22Rv1 (cell line): ENCODE measurements at regions not wholly inside any gene's neighbourhood (a gene's known extent, or its start where the extent isn't known, plus 50 kb on each side); places are given as distances from the start of the nearest gene placed in this dataset.

Source experiments
- H3K27ac ChIP-seq: fragments of 450-650 bp; 2 replicates; pipeline ENCODE4 v1.5.1; 2017
- CTCF ChIP-seq: fragments of 450-650 bp; IDR thresholded peaks from 2 replicates; pipeline ENCODE4 v1.5.1; 2017; ENCODE audit warnings: mild to moderate bottlenecking
- ZFX ChIP-seq: fragments of 450-650 bp; IDR thresholded peaks from 2 replicates; pipeline ENCODE4 v1.6.1; 2017; ENCODE audit warnings: antibody characterized with exemption, borderline replicate concordance

- H3K27ac ChIP-seq = no peak overlapping the region
- no peak for TF ChIP-seq ZFX
- TF ChIP-seq CTCF = no peak
These were observed 844.5 kb downstream of the NLGN4Y start for GRCh38 chrY:15368786-15369185.

DNA sequence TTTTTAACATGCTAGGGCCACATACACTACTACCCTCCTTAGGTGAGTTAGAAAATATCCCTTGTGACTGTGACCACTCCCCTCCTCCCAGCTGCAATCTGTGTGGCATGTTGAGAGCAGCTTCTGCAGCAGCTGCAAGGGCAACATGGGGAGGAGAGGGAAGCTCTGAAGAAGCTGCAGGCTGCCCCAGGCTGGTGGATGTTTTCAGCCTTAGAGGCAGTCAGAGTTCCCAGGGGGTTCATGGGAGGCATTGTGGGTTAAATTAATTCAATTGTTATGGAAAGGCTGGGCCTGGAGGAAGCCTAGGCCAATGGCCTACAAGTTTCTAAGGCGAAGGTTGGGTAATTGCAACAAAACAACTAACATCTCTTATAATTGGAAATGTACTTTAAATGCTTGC lies 860.8 kb downstream of the NLGN4Y start:
- no peak overlapping the region for H3K27ac ChIP-seq
- TF ChIP-seq CTCF (no peak), ZFX (no peak)

GRCh38 chrY:15397556-15398280 lies 873.4 kb downstream of the NLGN4Y start:
- H3K27ac ChIP-seq = no peak overlapping the region
- TF ChIP-seq ZFX = no peak
- TF ChIP-seq CTCF = no peak

DNA sequence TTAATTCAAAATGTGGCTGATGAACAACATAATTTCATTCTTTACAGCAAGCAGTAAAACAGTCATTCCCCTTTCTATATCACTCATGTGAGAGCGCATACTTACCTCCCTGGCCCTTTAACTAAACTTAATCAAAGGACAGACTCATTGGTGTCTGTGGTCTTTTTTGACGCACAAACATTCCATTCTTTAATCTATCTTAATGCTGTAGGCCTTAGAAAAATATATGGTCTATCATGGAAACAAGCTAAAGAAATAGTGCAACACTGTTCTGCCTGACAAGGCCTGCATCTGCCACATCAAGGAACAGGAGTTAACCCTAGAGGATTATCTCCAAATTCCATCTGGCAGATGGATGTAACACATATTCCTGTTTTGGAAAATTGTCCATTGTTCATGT lies 878.1 kb downstream of the NLGN4Y start:
- TF ChIP-seq ZFX (no peak), CTCF (no peak)
- H3K27ac ChIP-seq = no peak overlapping the region

- no peak for TF ChIP-seq CTCF
- TF ChIP-seq ZFX = no peak
- H3K27ac ChIP-seq = no peak overlapping the region
These were observed 880.2 kb downstream of the NLGN4Y start for GRCh38 chrY:15404551-15404950.

DNA sequence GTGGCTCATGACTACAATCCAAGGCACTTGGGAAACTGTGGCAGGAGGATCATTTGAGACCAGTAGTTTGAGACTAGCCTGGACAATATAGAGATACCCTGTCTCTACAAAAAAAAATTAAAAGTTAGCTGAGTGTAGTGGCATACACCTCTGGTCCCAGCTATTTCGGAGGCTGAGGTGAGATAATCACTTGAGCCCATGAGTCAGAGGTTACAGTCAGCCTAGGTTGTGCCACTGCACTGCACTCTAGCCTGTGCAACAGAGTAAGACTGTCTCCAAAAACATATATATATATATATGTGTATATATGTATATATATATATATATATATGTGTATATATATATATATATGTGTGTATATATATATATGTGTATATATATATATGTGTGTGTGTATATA lies 890.8 kb downstream of the NLGN4Y start:
- TF ChIP-seq CTCF (no peak), ZFX (no peak)
- no peak overlapping the region for H3K27ac ChIP-seq

GRCh38 chrY:15418613-15419012 lies 894.3 kb downstream of the NLGN4Y start:
- no peak overlapping the region for H3K27ac ChIP-seq
- TF ChIP-seq CTCF = no peak
- TF ChIP-seq ZFX = no peak
